Neural cell (in vitro differentiated cells): ENCODE measurements at regions not wholly inside any gene's neighbourhood (a gene's known extent, or its start where the extent isn't known, plus 50 kb on each side); places are given as distances from the start of the nearest gene placed in this dataset.

Experiments used
- EZH2 ChIP-seq: fragments of 200-600, 300-800 bp; shearing (Covaris generic), sonication (generic); IDR thresholded peaks from 2 replicates; pipeline ENCODE4 v1.6.1; 2014; ENCODE audit warnings: antibody characterized with exemption, low read length, borderline replicate concordance, mild to moderate bottlenecking; ENCODE audit not compliant: insufficient read depth, poor library complexity, severe bottlenecking
- TF ChIP-seq, protein P1 (sequence below): fragments of 450-650 bp; IDR thresholded peaks from 2 replicates; pipeline ENCODE4 v1.5.1; 2014; ENCODE audit warnings: antibody characterized with exemption, mild to moderate bottlenecking, moderate library complexity; ENCODE audit not compliant: poor library complexity, severe bottlenecking

DNA sequence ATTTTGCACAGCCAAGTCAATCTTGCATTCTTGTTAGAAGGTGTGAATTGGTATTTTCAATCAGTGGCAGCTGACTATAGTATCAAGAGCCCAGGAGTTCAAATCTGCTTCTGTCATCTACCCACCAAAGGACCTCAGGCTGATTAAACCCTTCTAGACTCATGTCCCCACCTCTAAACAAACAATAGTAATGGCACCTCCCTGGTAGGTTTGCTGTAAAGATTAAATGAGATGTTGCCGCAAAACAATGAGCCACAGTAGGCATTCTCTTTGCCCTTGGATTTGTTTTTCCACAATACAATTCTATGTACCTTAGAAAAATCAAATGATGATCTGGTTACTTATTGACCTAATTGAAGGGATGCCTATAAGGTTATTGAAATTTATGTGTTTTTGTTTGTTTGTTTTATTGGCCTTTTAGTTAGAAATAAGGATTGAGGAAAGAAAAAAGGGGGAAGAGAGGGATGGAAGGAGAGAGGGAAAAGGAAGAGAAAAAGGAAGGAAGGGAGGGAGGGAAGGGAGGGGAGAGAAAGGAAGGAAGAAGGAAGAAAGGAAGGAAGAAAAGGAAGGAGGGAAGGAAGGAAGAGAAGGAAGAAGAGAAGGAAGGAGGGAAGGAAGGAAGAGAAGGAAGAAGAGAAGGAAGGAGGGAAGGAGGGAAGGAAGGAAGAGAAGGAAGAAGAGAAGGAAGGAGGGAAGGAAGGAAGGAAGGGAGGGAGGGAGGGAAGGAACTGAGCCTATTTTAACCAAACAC, 110.7 kb downstream of the ETS2 start:
- TF ChIP-seq EZH2 = no peak
- TF ChIP-seq, protein P1, sequence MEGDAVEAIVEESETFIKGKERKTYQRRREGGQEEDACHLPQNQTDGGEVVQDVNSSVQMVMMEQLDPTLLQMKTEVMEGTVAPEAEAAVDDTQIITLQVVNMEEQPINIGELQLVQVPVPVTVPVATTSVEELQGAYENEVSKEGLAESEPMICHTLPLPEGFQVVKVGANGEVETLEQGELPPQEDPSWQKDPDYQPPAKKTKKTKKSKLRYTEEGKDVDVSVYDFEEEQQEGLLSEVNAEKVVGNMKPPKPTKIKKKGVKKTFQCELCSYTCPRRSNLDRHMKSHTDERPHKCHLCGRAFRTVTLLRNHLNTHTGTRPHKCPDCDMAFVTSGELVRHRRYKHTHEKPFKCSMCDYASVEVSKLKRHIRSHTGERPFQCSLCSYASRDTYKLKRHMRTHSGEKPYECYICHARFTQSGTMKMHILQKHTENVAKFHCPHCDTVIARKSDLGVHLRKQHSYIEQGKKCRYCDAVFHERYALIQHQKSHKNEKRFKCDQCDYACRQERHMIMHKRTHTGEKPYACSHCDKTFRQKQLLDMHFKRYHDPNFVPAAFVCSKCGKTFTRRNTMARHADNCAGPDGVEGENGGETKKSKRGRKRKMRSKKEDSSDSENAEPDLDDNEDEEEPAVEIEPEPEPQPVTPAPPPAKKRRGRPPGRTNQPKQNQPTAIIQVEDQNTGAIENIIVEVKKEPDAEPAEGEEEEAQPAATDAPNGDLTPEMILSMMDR = no peak
